ENCODE measurements at regions not wholly inside any gene's neighbourhood (a gene's known extent, or its start where the extent isn't known, plus 50 kb on each side); places are given as distances from the start of the nearest gene placed in this dataset.
"Not testable (repeated sequence)": the region's sequence is repeated elsewhere in the genome, so short reads cannot be mapped to it uniquely, and the experiment has no call there.

- no peak overlapping the region for H3K4me3 ChIP-seq (ENCODE audit: low read depth, low read length)
- TF ChIP-seq CTCF (IDR thresholded peaks at IDR 0.05; ENCODE audit: insufficient read depth, low read length, missing control alignments), result no peak
- ChIA-PET CTCF (no interaction called here), POLR2A (no interaction called here)
- no peak for DNase-seq (ENCODE audit: low read depth, low spot score)
These were observed 69.2 kb upstream of the GMDS start for GRCh38 chr6:2314641-2315040.

GRCh38 chr6:2310042-2310441 is 64.6 kb upstream of the GMDS start:
- no peak for TF ChIP-seq CTCF (IDR thresholded peaks at IDR 0.05; ENCODE audit: insufficient read depth, low read length, missing control alignments)
- DNase-seq (ENCODE audit: low read depth, low spot score), result no peak
- ChIA-PET POLR2A (no interaction called here), CTCF (no interaction called here)
- H3K4me3 ChIP-seq (ENCODE audit: low read depth, low read length), result no peak overlapping the region

GRCh38 chr6:2309122-2309521 is 63.7 kb upstream of the GMDS start:
- TF ChIP-seq CTCF (IDR thresholded peaks at IDR 0.05; ENCODE audit: insufficient read depth, low read length, missing control alignments), result no peak
- no peak overlapping the region for H3K4me3 ChIP-seq (ENCODE audit: low read depth, low read length)
- ChIA-PET CTCF (interaction anchor here (0.8 kb wide), 1 partner anchor 325 kb away, joined by 3 read pairs; no protein-coding TSS in a partner anchor), POLR2A (no interaction called here)
- no peak for DNase-seq (ENCODE audit: low read depth, low spot score)

GRCh38 chr6:2307799-2308198 is 62.4 kb upstream of the GMDS start:
- ChIA-PET CTCF (no interaction called here), POLR2A (no interaction called here)
- TF ChIP-seq CTCF (IDR thresholded peaks at IDR 0.05; ENCODE audit: insufficient read depth, low read length, missing control alignments), result no peak
- H3K4me3 ChIP-seq (ENCODE audit: low read depth, low read length), result no peak overlapping the region
- DNase-seq (ENCODE audit: low read depth, low spot score), result no peak

GRCh38 chr6:2305951-2306350 is 60.5 kb upstream of the GMDS start:
- no peak for DNase-seq (ENCODE audit: low read depth, low spot score)
- no peak overlapping the region for H3K4me3 ChIP-seq (ENCODE audit: low read depth, low read length)
- CTCF ChIA-PET, result no interaction called here
- POLR2A ChIA-PET, result no interaction called here
- no peak for TF ChIP-seq CTCF (IDR thresholded peaks at IDR 0.05; ENCODE audit: insufficient read depth, low read length, missing control alignments)

GRCh38 chr6:2302482-2302881 is 57.1 kb upstream of the GMDS start:
- H3K4me3 ChIP-seq (ENCODE audit: low read depth, low read length); POLR2A ChIA-PET; CTCF ChIA-PET; DNase-seq (ENCODE audit: low read depth, low spot score): not testable (repeated sequence)

- no peak for TF ChIP-seq CTCF (IDR thresholded peaks at IDR 0.05; ENCODE audit: insufficient read depth, low read length, missing control alignments)
- H3K4me3 ChIP-seq (ENCODE audit: low read depth, low read length), result no peak overlapping the region
- no peak for DNase-seq (ENCODE audit: low read depth, low spot score)
- CTCF ChIA-PET, result no interaction called here
- POLR2A ChIA-PET, result no interaction called here
These were observed 51.4 kb upstream of the GMDS start for GRCh38 chr6:2296781-2297180.

Measured in AG04449 (cell line).